ENCODE measurements at regions not wholly inside any gene's neighbourhood (a gene's known extent, or its start where the extent isn't known, plus 50 kb on each side); places are given as distances from the start of the nearest gene placed in this dataset.
"Not testable (repeated sequence)": the region's sequence is repeated elsewhere in the genome, so short reads cannot be mapped to it uniquely, and the experiment has no call there.

DNA sequence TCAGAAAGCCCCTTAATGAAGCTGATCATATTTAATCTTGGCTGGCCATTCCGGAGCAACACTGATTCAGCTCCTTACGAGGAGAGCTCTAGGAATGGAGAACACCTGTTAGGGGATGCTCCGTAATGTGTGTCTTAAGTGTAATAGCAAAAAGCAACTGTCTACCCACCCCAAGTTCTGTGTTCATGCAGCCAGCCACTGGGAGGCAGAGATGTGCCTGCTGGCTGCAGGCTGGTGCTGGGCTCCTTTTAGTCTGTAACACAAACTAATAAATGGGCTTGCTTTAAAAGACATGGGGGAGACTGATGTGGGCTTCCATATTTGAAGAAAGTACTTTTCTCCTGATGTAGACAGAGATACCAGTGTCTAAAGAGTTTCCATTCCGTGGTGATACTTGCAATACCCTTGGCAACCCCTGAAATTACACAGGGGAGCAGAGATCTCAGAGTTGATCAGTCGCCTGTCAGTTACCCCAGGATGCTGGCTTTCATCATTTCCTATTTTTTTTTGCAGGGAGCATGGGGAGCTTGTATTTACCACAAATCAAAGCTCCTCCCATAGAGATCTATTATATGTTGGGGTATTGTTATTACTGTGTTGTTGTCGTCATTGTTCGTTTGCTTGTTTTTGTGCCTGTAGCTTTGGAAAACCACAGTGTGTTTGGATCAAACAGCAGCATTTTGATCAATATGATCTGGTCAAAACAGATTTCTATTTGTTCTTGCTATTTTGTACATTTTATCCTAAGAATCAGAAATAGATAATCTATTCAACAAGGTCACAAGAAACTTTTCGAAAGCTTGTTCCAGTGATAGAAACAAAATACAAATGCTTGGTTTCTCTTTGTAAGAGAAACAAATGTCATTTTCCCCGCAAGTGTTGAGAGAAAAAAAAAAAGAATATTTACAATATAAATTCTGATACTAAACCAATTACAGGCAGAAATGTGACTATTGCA lies 65.8 kb downstream of the MTX3 start:
- H3K27ac ChIP-seq (ENCODE audit: low read depth, low read length): no peak overlapping the region
- H3K9ac ChIP-seq (ENCODE audit: low read length): no peak overlapping the region

DNA sequence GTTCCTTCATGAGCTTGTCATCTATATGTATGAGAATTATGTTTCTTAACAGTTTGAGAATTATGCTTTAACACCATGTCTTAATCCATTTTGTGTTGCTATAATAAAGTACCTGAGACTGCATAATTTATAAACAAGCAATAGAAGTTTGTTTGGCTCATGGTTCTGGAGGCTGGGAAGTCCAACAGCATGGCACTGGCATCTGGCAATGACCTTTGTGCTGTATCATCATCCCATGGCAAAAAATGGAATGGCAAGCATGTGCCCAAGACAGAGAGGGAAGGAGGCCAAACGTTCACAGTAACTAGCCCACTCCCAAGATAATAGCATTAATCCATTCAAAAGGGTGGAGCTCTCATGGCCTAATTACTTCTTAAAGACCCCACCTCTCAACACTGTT lies 67.6 kb downstream of the MTX3 start:
- H3K27ac ChIP-seq (ENCODE audit: low read depth, low read length): no peak overlapping the region
- no peaks in the 10 kb centered on the region for H3K27me3 ChIP-seq (ENCODE audit: control insufficient read depth, insufficient read depth, low read length)
- H3K4me1 ChIP-seq (ENCODE audit: control insufficient read depth, insufficient read depth, low read length): no peaks in the 10 kb centered on the region
- no peaks in the 10 kb centered on the region for H3K36me3 ChIP-seq (ENCODE audit: control insufficient read depth, insufficient read depth, low read length)
- no peak overlapping the region for H3K4me3 ChIP-seq (ENCODE audit: low read length)
- H3K9ac ChIP-seq (ENCODE audit: low read length): no peak overlapping the region

More for the DNA sequence above, 65.8 kb downstream of the MTX3 start:
- no peaks in the 10 kb centered on the region for H3K4me1 ChIP-seq (ENCODE audit: control insufficient read depth, insufficient read depth, low read length)
- no peaks in the 10 kb centered on the region for H3K36me3 ChIP-seq (ENCODE audit: control insufficient read depth, insufficient read depth, low read length)
- H3K4me3 ChIP-seq (ENCODE audit: low read length): no peak overlapping the region
- no peaks in the 10 kb centered on the region for H3K27me3 ChIP-seq (ENCODE audit: control insufficient read depth, insufficient read depth, low read length)

DNA sequence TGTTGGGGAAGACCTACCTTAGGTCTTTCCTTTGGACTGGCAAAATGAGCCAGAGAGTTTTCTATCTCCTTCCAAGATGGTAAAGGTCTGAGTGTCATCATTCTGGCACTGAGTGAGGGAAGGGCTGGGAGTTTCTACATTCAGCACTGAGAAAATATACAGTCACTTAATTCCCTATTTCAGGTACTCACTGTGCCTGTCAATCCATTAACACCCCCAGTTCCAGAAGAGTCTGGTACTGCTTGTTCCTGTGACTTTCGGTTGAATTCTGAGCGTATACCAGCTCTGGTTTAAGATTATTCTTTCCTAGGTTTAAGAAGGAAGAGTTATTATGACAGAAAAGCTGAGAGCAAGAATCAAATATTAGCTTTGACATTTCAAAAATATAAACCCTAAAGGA lies 68.4 kb downstream of the MTX3 start:
- Histone ChIP-seq H3K36me3 (ENCODE audit: control insufficient read depth, insufficient read depth, low read length) (no peaks in the 10 kb centered on the region), H3K27ac (ENCODE audit: low read depth, low read length) (no peak overlapping the region), H3K4me3 (ENCODE audit: low read length) (no peak overlapping the region), H3K27me3 (ENCODE audit: control insufficient read depth, insufficient read depth, low read length) (no peaks in the 10 kb centered on the region), H3K4me1 (ENCODE audit: control insufficient read depth, insufficient read depth, low read length) (no peaks in the 10 kb centered on the region), H3K9ac (ENCODE audit: low read length) (no peak overlapping the region)

DNA sequence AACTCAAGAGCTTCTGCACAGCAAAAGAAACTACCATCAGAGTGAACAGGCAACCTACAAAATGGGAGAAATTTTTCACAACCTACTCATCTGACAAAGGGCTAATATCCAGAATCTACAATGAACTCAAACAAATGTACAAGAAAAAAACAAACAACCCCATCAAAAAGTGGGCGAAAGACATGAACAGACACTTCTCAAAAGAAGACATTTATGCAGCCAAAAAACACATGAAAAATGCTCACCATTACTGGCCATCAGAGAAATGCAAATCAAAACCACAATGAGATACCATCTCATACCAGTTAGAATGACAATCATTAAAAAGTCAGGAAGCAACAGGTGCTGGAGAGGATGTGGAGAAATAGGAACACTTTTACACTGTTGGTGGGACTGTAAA lies 83.6 kb downstream of the MTX3 start:
- not testable (repeated sequence) for H3K4me1 ChIP-seq (ENCODE audit: control insufficient read depth, insufficient read depth, low read length); H3K9ac ChIP-seq (ENCODE audit: low read length); H3K27me3 ChIP-seq (ENCODE audit: control insufficient read depth, insufficient read depth, low read length); H3K27ac ChIP-seq (ENCODE audit: low read depth, low read length); H3K4me3 ChIP-seq (ENCODE audit: low read length); H3K36me3 ChIP-seq (ENCODE audit: control insufficient read depth, insufficient read depth, low read length)

DNA sequence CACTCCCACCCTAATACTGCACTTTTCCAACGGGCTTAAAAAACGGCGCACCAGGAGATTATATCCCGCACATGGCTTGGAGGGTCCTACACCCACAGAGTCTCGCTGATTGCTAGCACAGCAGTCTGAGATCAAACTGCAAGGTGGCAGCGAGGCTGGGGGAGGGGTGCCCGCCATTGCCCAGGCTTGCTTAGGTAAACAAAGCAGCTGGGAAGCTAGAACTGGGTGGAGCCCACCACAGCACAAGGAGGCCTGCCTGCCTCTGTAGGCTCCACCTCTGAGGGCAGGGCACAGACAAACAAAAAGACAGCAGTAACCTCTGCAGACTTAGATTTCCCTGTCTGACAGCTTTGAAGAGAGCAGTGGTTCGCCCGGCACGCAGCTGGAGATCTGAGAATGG lies 88.5 kb downstream of the MTX3 start:
- not testable (repeated sequence) for H3K4me1 ChIP-seq (ENCODE audit: control insufficient read depth, insufficient read depth, low read length); H3K27ac ChIP-seq (ENCODE audit: low read depth, low read length); H3K9ac ChIP-seq (ENCODE audit: low read length); H3K36me3 ChIP-seq (ENCODE audit: control insufficient read depth, insufficient read depth, low read length); H3K27me3 ChIP-seq (ENCODE audit: control insufficient read depth, insufficient read depth, low read length); H3K4me3 ChIP-seq (ENCODE audit: low read length)

DNA sequence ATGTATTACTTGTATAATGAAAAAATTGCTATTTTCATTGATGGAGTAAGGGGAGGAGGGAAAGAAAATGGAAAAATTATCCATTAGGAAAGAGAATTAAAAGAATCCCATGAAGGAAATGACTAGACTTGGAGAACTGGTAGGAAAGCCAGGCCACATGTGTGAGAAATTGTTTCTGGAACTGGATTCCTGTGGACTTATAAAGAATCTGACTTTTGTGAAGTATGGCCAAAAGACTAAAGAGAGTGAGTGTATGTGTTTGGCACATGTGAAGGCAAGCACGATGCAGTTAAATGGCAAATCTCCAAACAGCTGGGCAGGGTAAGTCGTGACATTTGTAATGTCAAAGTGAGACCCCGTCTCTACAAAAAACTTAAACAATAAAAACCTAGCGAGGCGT lies 89.4 kb downstream of the MTX3 start:
- Histone ChIP-seq H3K27me3 (ENCODE audit: control insufficient read depth, insufficient read depth, low read length) (no peaks in the 10 kb centered on the region), H3K27ac (ENCODE audit: low read depth, low read length) (no peak overlapping the region), H3K4me1 (ENCODE audit: control insufficient read depth, insufficient read depth, low read length) (no peaks in the 10 kb centered on the region), H3K4me3 (ENCODE audit: low read length) (no peak overlapping the region), H3K9ac (ENCODE audit: low read length) (no peak overlapping the region), H3K36me3 (ENCODE audit: control insufficient read depth, insufficient read depth, low read length) (no peaks in the 10 kb centered on the region)

DNA sequence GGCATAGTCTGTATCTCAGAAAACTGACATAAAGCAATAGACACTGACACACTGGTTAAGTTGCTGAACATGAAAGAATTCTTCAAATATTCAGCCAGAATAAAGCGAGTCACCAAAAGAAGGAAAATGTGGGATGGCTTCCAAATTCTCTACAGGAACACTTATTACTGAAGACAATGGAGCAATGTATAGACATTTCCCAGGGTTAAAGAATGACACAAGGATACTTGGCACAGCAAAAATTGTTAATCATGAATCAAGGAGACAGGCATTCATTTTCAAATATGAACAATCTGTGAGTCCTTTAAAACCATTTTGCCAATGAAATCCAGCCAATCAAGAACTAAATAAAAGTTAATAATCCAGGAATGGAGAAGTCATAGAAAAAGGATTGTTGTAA lies 92.5 kb downstream of the MTX3 start:
- Histone ChIP-seq H3K9ac (ENCODE audit: low read length) (no peak overlapping the region), H3K36me3 (ENCODE audit: control insufficient read depth, insufficient read depth, low read length) (no peaks in the 10 kb centered on the region), H3K27ac (ENCODE audit: low read depth, low read length) (no peak overlapping the region), H3K4me3 (ENCODE audit: low read length) (no peak overlapping the region), H3K27me3 (ENCODE audit: control insufficient read depth, insufficient read depth, low read length) (no peaks in the 10 kb centered on the region), H3K4me1 (ENCODE audit: control insufficient read depth, insufficient read depth, low read length) (no peaks in the 10 kb centered on the region)

DNA sequence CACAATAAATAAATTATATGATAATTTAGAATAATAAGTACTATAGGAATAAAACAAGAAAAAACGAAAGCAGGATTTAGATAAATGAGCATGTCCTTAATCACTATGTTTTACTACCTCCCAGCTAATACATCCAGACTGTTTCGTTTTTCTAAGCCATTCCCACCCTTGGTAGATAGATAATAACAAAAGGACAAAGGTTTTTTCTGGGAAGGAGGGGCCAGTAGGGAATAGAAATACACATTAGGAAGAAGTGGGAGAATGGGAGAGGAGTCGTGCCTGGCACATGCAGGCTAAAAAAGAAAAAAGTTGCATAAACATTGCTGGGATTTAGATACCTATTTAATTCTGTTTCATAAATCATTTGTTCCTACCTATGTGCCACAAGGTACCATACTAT lies 97.1 kb downstream of the MTX3 start:
- no peaks in the 10 kb centered on the region for H3K27me3 ChIP-seq (ENCODE audit: control insufficient read depth, insufficient read depth, low read length)
- H3K36me3 ChIP-seq (ENCODE audit: control insufficient read depth, insufficient read depth, low read length): no peaks in the 10 kb centered on the region
- no peak overlapping the region for H3K9ac ChIP-seq (ENCODE audit: low read length)
- H3K27ac ChIP-seq (ENCODE audit: low read depth, low read length): no peak overlapping the region
- no peak overlapping the region for H3K4me3 ChIP-seq (ENCODE audit: low read length)
- H3K4me1 ChIP-seq (ENCODE audit: control insufficient read depth, insufficient read depth, low read length): no peaks in the 10 kb centered on the region

DNA sequence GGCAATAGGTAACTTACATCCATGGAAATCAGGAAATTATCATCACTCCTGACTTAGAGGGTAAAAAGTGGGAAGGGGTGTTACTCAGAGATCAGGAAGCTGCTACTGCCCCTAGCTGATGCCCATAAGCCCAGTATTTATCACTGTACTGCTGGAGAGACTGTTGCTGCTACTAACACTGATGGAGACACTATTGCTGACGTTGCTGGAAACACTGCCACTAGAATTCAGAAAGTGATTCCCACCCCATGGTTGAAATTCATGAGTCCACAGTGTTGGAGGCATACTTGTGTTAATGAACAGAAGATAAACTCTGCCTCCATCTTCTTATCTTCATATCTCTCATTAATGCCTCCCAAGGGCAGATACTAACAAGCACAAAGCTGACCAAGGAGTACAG lies 97.6 kb downstream of the MTX3 start:
- Histone ChIP-seq H3K9ac (ENCODE audit: low read length) (no peak overlapping the region), H3K4me1 (ENCODE audit: control insufficient read depth, insufficient read depth, low read length) (no peaks in the 10 kb centered on the region), H3K36me3 (ENCODE audit: control insufficient read depth, insufficient read depth, low read length) (no peaks in the 10 kb centered on the region), H3K4me3 (ENCODE audit: low read length) (no peak overlapping the region), H3K27me3 (ENCODE audit: control insufficient read depth, insufficient read depth, low read length) (no peaks in the 10 kb centered on the region), H3K27ac (ENCODE audit: low read depth, low read length) (no peak overlapping the region)

DNA sequence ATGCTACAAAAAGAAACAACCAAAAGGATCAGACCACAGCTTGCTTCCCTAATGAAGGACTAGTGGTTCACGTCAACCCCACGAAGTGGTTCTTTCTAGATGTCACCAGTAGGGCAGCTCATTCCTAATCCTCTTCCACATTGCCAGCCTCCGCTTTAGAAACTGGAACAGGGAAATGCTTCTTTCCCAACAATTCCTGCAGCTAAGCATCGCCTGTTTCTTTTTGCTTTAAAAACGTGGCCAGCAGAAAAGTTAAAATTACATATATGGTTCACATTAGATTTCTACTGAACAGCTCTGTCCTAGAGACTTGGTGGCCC lies 100.2 kb downstream of the MTX3 start:
- no peaks in the 10 kb centered on the region for H3K4me1 ChIP-seq (ENCODE audit: control insufficient read depth, insufficient read depth, low read length)
- H3K9ac ChIP-seq (ENCODE audit: low read length): no peak overlapping the region

DNA sequence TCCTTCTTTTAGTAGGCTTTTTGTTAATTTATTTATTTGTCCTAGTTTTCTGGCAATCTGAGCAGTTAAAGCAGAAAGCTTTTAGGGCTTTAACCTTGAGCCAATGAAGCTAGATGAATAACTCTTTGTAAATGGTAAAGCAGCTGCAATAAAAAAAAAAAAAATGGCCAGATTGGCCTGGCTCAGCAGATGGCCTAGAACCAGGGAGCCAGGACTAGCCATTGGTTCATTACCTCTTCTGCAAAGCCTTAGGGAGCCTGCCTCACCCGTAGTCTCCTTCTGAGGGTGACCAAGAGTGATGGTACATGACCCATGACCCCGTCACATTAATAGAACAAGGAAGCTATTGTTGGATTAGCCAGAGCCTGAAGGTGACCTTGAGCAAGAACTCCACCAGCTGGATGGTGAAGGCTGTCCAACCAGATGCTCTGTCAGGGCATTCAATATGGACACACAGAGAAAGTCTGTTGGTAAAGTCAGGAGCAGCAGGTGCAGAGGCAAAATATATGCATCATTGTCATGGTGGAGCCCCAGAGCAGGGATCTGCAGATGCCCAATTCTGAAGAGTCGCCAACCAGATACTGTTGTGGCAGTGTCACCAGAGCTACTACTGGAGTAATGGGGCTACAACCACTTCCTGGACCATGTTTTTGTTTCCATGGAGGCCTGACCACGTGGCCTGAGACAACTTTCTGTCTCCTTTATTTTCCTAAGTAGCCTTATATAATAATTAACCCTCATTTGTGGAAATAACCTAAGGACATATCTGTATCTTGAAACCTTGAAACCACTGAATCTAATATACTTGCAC lies 100.7 kb downstream of the MTX3 start:
- Histone ChIP-seq H3K27ac (ENCODE audit: low read depth, low read length) (no peak overlapping the region), H3K4me1 (ENCODE audit: control insufficient read depth, insufficient read depth, low read length) (no peaks in the 10 kb centered on the region), H3K4me3 (ENCODE audit: low read length) (no peak overlapping the region), H3K36me3 (ENCODE audit: control insufficient read depth, insufficient read depth, low read length) (no peaks in the 10 kb centered on the region), H3K27me3 (ENCODE audit: control insufficient read depth, insufficient read depth, low read length) (no peaks in the 10 kb centered on the region), H3K9ac (ENCODE audit: low read length) (no peak overlapping the region)

More for the DNA sequence above, 100.2 kb downstream of the MTX3 start:
- Histone ChIP-seq H3K36me3 (ENCODE audit: control insufficient read depth, insufficient read depth, low read length) (no peaks in the 10 kb centered on the region), H3K27ac (ENCODE audit: low read depth, low read length) (no peak overlapping the region), H3K27me3 (ENCODE audit: control insufficient read depth, insufficient read depth, low read length) (no peaks in the 10 kb centered on the region), H3K4me3 (ENCODE audit: low read length) (no peak overlapping the region)

DNA sequence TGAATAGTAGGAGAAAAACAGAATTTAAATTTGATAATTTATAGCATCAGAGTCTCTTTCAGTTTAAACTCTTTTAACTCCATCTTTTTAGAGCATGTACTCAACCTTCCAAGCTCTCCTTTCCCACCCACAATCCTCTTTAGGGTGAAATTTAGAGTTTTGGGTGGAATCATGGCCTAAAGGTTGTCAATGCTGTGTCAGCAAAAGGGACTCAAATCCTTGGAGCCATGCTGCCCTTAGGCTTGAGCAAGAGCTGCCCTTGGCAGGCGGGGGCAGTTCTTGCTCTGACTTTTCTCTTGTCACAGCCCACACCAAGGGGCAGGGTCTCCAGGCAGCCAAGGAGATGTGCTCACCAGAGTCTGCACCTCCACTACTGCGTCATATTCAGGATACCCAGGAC lies 102.4 kb downstream of the MTX3 start:
- Histone ChIP-seq H3K4me1 (ENCODE audit: control insufficient read depth, insufficient read depth, low read length) (no peaks in the 10 kb centered on the region), H3K36me3 (ENCODE audit: control insufficient read depth, insufficient read depth, low read length) (no peaks in the 10 kb centered on the region), H3K9ac (ENCODE audit: low read length) (no peak overlapping the region), H3K4me3 (ENCODE audit: low read length) (no peak overlapping the region), H3K27me3 (ENCODE audit: control insufficient read depth, insufficient read depth, low read length) (no peaks in the 10 kb centered on the region), H3K27ac (ENCODE audit: low read depth, low read length) (no peak overlapping the region)

Measured in rectal smooth muscle tissue (tissue), 1 donor.